GM18951 (cell line): ENCODE measurements at regions not wholly inside any gene's neighbourhood (a gene's known extent, or its start where the extent isn't known, plus 50 kb on each side); places are given as distances from the start of the nearest gene placed in this dataset.

ENCODE experiments used
- POLR2A ChIP-seq: IDR thresholded peaks from 4 replicates; pipeline ENCODE4 v1.6.1; 2011; ENCODE audit warnings: mild to moderate bottlenecking; ENCODE audit not compliant: insufficient read length, insufficient read depth; ENCODE audit errors: extremely low read depth
- in situ Hi-C: fragments of 300-500 bp; cut with MboI; formaldehyde crosslinking; loops from one replicate; pipeline ENCODE4 v1.12.0; 2022; ENCODE audit warnings: low sequenced_read_pairs, mixed read lengths, inconsistent platforms; ENCODE audit not compliant: unreplicated experiment

DNA sequence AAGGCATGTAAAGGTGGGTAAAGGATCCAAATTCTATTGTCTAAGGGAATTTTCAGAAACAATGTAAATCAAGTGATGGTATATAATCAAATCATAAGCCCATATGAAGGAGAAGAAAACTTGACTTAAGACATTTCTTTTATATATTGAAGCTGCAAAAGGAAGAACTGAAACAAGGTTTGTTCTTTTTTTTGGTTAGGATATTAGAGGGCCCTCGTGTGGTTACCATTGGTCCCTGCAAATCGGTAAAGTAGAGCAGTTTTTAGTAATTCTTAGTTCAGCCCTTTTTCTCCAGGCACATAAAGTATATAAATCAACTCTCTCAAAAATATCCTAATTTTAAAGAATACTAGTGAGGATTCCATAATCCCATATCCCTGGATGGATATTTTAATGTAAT lies 105.6 kb upstream of the STK17B start:
- in situ Hi-C loops = loop anchor here (25.0 kb wide), 1 partner anchor 185 kb away; no protein-coding TSS in a partner anchor

DNA sequence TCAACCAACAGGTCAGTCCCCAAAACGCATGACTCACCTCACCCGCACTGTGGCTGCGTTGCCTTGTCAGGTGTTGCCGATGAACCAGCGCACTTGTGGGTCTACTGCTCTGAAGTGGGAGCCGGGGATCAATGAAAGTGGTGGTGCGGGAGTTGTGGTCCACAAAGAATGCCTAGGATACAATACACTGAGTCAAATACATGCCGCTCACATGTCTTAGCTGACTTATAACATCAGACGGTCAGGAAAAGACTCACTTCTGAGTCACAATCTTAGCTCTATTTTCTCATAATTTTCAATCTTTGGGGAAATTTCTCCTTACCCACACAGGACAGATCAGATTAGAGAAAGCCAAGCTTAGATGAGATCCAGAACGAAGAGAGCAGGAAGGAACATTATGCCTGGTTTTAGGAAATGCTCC lies 107.1 kb upstream of the STK17B start:
- in situ Hi-C loops = loop anchor here (25.0 kb wide), 1 partner anchor 184 kb away; no protein-coding TSS in a partner anchor
- TF ChIP-seq POLR2A = no peak

More for the DNA sequence above, 105.6 kb upstream of the STK17B start:
- no peak for TF ChIP-seq POLR2A

- in situ Hi-C loops = loop anchor here (25.0 kb wide), 1 partner anchor 183 kb away; no protein-coding TSS in a partner anchor
- no peak for TF ChIP-seq POLR2A
Observed at GRCh38 chr2:196279541-196279940, 108.2 kb upstream of the STK17B start.

DNA sequence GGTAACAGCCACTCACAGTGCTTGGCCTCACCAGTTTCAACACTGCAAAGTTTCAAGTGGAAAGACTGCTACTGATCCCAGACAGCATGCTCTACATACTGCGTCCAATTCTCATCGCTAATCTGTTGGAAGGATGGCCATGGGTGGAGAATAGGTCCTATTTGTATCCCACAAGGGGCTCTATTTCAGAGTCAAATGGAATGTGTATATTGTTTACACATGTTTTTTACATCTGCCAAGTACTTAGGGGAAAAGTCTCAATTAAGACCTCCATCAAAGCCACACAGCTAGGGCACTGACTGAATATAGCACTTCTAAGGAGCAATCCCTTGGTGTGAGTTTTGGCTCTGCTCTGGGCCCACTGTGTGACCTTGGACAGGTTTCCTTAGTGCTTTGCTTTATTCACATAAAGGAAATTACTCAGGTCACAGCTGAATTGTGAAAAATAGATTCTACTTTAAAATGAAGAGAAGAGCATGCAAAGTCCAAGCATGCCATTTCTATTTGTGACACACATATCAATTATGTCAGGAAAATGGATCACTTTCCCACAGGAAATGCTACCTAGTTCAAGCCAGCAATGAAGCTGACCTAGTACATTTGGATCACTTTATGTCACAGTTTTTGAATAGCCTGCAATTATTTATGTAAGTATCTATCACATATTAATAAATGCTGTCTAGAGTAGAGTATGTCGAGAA lies 112.9 kb upstream of the STK17B start:
- in situ Hi-C loops = loop anchor here (10.0 to 25.0 kb wide), 2 partner anchors 178 to 199 kb away; no protein-coding TSS in a partner anchor
- TF ChIP-seq POLR2A = no peak

GRCh38 chr2:196284866-196285557 lies 113.6 kb upstream of the STK17B start:
- in situ Hi-C loops = loop anchor here (10.0 to 25.0 kb wide), 2 partner anchors 177 to 200 kb away; no protein-coding TSS in a partner anchor
- no peak for TF ChIP-seq POLR2A

- TF ChIP-seq POLR2A = no peak
- in situ Hi-C loops = loop anchor here (10.0 to 25.0 kb wide), 2 partner anchors 175 to 202 kb away; no protein-coding TSS in a partner anchor
Observed at GRCh38 chr2:196286821-196287220, 115.4 kb upstream of the STK17B start.

GRCh38 chr2:196287523-196287922 lies 116.1 kb upstream of the STK17B start:
- TF ChIP-seq POLR2A = no peak
- in situ Hi-C loops = loop anchor here (10.0 to 25.0 kb wide), 2 partner anchors 175 to 203 kb away; no protein-coding TSS in a partner anchor

DNA sequence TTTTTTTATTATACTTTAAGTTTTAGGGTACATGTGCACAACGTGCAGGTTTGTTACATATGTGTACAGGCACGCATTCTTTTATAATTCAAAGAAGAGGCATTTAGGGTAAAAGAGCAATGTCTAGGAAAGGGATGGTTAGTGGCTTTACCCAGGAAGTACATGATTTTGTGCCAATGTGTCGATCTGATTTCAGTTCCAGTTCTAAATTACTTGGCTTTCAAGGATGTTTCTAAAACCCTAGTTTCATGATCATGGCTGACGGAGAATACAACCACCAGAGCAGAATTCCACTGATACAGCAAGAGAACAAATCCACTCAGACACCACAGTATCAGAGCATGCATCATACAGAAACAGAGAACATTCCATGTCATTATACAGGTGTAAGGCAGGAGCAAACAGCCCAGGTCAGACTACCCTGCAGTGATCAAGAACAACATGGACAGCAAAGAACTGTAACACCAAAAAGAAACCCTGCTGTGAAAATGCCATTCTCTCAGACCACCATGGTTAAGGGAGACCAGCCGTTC lies 116.7 kb upstream of the STK17B start:
- no peak for TF ChIP-seq POLR2A
- in situ Hi-C loops = loop anchor here (10.0 to 25.0 kb wide), 2 partner anchors 174 to 203 kb away; no protein-coding TSS in a partner anchor

DNA sequence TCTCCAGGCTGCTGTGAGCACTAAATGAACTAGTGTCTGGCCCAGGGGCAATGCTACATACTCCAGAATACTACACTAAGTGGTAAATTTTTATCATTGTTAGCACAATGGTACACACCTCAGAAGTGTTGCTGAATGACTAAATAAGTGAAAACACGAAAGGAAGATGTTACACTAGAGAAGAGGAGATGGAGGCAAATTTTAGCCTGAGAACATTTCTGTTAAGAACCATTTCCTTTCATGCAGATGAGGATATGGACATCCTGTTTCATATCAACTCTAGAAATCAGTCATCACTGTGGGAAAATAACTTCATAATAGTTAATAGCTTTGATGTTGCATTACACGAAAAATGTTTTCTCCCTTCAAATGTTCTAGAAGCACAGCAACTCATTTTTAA lies 117.6 kb upstream of the STK17B start:
- in situ Hi-C loops = loop anchor here (10.0 to 25.0 kb wide), 2 partner anchors 173 to 204 kb away; no protein-coding TSS in a partner anchor
- no peak for TF ChIP-seq POLR2A

GRCh38 chr2:196290136-196290535 lies 118.8 kb upstream of the STK17B start:
- TF ChIP-seq POLR2A = no peak
- in situ Hi-C loops = loop anchor here (25.0 kb wide), 1 partner anchor 172 kb away; no protein-coding TSS in a partner anchor

DNA sequence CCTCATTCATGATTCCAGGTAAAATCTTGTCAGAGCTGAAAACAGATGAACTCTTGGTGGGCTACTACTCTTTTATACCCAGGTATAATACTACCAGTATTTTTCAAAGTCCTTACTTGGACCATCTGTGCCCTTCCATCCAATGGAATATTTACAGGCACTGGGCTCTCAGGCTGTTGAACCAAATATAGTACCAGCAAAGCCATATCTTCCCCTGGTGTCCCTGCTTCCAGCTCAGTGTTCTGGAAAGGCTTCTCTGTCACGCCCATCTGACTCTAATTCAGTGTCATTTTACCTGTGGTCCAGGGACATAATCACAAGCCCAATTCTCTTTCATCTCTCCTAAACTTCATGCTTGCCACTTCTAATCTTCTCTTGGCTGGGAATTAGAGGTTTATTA lies 119.2 kb upstream of the STK17B start:
- no peak for TF ChIP-seq POLR2A
- in situ Hi-C loops = loop anchor here (25.0 kb wide), 1 partner anchor 172 kb away; no protein-coding TSS in a partner anchor

- in situ Hi-C loops = loop anchor here (25.0 kb wide), 1 partner anchor 171 kb away; no protein-coding TSS in a partner anchor
- TF ChIP-seq POLR2A = no peak
Observed at GRCh38 chr2:196291426-196291825, 120.0 kb upstream of the STK17B start.
